HPDE6-E6E7 (cell line): ENCODE measurements at regions not wholly inside any gene's neighbourhood (a gene's known extent, or its start where the extent isn't known, plus 50 kb on each side); places are given as distances from the start of the nearest gene placed in this dataset.

Source experiments
- DNase-seq: peaks from one replicate; pipeline ENCODE4 v3.0.0; 2011; ENCODE audit warnings: missing footprints; ENCODE audit errors: extremely low spot score

DNA sequence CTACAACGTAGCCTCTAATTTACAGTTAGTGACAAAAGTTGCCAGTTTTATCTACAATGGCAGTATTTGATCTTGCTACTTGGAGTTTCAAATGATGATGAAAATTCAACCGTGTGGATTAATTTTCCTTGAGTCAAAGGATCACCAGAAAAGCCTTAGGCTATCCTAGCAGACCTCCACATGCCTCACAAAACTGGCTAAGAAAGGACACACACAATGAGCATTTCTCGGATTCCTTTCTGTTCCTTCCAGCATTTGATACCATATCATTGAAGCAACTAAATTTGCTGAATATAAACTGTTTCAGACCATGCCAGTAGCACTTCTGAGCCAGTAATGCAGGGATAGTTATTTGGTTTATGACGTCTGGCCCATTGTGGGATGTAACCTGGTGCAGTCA lies 587.4 kb upstream of the MDFIC2 start:
- no peak for DNase-seq

DNA sequence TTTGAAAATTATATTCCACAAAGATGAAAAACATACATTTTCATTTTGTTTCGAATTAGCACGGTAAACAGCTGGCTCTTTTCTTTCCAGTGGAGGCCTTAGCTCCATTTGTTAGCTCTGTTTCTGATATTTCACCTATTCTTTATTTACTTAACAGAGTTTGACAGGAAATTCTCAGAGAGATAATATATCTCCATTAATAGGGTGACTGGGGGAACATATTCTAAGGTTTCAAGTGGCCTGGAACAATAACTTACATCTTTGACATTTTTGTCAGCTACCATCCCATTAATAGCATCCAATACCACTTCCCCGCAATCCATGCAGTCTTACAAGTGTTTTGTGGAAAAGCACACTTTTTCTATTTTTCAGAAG lies 577.6 kb upstream of the MDFIC2 start:
- no peak for DNase-seq

DNA sequence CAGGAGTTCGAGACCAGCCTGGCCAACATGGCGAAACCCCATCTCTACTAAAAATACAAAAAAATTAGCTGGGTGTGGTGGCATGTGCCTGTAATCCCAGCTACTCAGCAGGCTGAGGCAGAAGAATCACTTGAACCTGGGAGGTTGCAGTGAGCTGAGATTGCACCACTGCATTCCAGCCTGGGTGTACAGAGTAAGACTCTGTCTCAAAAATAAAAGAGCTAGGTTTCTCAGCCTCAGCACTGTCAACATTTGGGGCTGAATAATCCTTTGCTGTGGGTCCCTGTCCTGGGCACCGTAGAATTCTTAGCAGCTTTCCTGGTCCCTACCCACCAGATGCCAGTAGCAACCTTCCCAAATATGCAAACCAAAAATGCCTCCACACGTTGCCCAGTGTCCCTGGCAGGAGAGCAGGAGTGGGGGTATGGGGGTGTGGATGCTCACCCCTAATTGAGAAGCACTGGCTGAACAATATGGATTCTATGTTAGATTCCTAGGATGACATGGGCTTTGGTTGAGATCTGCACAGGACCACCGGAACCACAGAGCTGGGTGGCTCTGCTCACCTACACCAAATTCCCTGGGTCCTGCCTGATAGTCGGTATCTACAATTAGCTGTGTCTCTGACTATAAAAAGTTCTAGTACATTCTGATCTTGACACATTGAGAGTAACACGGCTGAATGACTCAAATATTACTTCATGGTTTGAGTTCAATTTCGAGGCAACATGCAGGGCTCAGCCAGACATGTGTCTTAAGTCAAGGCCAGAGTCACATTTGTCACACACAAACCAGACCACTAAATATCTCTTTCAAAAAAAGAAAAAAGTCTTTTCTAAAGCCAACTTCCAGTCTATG lies 577.0 kb upstream of the MDFIC2 start:
- DNase-seq = no peak

DNA sequence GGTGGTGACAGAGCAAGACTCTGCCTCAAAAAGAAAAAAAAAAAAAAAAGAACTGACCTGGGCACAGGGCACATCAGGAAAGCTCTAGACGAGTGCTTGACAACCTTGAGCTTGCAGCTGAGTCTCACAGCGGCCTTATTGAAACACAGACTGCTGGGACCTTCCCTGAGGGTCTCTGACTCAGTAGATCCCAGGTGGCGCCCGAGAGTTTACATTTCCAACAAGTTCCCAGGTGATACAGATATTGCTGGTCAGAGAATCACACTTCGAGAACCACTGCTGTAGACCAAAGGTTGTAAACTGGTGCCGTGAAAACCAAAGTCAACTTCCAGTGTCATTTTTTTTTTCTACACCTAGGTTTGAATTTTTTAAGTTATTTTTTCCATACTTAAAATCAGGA lies 573.2 kb upstream of the MDFIC2 start:
- no peak for DNase-seq

DNA sequence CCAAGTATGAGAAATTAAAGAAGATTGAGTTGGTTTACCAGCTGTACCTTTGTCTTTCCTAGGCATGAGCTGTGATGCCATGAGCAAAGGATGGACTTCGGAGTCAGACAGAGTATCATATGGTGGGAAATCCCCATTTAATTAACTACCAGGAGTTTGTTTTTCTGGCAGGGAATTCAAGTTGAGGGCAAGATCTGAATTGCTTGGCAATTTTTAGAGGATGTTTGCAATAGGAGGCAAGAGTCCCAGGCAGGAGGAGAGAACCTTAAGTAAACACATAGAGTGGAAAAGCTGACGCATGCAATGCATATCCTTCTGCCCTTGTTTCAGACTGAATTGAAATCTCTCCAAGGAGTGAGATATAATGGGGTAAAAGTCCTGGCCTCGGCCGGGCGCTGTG lies 569.7 kb upstream of the MDFIC2 start:
- no peak for DNase-seq

DNA sequence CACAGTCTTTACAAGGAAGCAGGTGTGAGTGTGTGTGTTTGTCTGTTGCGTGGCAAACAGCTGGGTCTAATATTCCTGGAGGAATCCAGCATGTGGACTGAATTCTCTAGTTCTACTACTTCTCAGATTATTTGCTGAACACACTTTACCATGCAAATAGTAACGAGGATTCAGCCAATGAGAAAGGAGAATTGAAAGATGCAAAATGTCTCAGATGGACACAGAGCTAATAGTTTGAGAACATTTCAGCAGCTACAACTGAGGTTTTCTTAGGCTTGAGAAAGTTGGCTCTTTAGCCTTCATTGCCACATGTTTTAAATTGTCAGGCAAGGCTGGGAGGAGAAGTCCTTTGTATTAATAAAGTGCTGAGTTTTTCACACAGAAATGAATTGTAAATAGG lies 568.0 kb upstream of the MDFIC2 start:
- no peak for DNase-seq

DNA sequence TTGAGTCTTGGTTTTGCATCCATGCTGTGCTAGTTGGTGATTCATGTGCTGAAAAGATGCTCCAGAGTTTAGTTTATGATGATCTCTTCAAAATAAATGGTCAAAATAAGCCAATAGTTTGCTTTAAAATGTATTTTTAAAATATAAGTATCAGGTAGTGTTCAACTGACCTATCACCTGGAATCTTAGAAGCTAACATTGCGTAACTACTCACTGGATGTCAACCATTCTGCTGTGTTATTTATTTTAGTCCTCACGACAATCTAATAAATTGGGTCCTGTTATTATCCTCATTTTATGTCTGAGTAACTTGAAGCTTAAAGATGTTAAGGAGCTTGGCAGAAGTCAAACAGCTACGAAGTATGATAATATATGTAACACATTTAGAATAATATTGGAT lies 563.7 kb upstream of the MDFIC2 start:
- no peak for DNase-seq

DNA sequence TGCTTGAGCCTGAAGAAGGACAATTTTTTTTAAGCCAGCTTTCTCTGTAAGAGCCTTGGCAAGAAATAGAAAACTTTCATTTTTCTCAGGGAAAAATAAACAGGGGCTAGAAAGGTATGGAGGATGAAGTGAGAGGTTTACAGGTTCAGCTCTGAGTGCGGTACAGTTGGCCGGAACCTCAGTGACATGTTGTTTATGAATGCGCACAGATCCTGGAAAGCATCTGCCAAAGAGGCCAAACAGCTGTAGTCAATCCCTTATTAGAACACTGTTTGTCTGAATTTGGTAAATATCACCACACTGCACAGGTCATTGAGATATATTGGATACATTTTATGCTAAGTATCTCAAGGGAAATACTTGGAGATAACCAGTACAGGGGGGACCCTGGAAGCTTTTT lies 561.8 kb upstream of the MDFIC2 start:
- no peak for DNase-seq

DNA sequence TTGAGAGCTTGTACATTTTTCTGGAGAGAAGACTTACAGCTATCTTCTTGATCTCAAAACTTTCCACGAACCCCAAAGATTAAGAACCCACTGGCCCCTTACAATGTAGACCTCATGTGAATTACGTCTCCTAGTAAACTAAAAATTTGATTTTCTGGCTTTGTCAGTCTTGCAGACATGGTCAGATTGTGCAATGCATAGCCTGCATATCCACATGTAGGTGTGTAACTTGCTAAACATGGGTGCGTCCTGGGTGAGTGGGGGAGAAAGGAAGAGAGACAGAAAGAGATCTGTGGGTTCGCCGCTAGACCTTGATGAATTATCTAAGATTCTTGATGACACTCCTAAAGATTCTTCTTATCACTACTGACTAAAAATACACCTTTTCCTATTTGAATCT lies 561.2 kb upstream of the MDFIC2 start:
- DNase-seq = no peak

DNA sequence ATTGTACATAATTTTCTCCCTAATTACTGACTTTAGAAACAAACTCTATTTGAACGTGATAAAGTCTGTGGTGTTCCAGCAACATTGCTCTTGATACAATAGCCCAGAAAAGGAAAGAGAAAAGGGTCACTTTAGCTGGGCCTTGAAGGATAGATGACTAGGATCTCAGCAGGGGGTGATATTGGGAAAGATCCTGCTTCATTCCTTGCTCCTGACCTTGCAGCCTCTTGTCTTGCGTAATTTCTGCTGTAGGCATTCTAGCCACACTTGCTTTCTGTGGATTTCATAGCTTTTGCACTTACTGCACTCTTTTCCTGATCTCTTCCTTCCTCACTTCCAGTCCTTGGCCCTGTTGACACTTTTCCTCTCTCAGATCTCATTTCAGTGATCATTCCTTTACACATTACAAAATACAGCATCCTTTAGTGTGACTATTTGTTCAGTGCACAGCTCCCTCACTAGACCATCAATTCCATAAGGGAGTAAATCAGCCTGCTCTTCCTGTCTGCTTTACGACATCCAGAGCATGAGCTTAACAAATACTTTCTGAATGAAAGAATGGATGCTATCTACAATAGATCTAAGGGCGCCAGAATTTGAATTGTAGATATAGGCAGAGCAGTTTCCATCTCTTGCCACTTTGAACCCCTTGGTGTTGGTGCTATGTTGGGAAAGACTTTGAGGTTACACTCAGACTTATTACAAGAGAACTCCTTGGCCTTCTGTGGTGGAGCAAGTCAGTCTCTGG lies 559.6 kb upstream of the MDFIC2 start:
- DNase-seq = no peak

DNA sequence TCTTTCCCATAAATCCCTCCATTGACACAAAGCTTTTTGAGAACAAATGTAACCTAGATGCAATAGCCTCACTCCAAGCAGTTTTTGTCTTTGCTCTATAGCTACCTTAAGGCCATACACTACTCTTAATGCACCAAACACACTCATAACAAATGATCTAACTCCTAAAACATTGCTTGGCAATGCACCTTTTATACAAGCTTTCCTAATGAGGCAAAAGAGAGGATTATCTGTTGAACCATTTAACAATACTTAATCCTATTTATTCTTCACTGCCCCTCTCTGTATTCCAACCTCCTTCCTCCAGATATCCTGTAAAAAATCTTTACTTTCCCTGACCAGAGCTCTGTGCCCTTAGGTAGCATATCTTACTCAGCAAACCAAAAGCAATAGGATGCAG lies 558.1 kb upstream of the MDFIC2 start:
- no peak for DNase-seq

DNA sequence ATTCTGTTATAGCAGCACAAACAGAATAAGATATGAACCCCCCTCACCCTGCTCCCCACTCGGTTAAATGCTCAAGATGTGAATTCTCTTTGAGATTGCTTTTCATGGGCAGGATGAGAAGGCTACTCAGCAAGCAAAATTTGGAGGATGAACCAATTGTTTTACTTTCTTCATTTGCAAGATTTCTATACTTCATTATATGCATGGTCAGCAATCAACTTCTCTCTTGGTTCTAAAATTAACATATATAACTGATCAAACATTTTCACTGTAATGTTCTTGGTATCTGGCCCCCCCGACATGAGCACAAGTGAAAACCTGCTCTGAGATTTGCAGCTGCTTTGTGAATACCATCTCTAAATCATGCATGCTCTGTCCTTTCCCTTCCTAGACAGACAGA lies 556.1 kb upstream of the MDFIC2 start:
- no peak for DNase-seq

DNA sequence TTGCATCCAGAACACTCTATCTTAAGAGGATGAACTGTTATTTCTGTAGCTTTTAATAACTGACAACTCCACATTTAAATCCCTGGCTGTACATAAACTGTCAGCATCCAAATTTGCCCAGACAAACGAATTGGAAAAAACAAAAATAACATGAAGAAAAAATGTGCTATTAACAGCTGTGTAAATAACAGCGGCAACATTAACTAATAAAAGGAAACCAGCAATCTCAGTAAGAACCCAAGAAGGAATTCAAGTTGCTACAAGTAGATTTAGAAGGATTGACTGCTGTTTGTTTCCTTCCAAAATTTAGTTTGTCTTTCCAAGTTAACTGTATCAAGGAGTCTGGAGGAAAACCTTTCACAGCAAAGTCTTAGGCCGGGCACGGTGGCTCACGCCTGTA lies 550.6 kb upstream of the MDFIC2 start:
- DNase-seq = no peak

DNA sequence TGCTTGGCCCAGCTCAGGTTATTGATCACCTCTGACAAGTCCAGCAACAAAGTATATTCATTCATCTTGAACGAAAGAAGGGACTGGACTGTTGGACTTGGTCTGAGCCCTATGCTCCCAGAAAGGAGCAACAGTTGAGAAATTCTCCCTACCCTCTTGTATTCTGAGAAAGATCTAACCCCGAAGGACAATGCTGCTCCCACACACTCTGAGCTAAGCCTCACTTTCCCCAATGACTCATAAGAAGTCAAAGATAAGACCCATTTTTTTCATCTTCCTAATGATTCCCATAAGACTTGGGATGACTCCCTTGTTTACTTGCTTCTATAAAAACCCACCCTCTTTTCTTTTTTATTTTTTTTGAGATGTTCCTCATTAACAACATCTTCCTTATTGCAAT lies 549.4 kb upstream of the MDFIC2 start:
- DNase-seq = no peak

DNA sequence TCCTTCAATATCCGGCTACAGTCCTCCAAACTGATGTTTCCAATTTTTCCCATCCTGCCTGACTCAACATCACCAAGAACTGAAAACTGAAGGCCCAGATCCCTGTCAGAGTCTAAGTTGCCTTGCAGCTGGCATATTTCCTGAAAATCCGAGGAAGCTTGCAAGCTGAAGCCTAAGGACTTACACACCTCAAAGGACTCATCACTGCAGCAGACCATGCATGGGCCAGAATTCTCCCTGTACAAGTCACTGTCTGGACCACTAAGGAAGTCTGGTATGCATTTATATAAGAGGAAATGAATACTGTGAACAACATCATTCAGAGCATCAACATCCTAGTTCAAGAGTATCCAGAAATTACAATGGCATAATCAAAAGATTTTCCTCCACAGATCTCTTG lies 548.8 kb upstream of the MDFIC2 start:
- no peak for DNase-seq

DNA sequence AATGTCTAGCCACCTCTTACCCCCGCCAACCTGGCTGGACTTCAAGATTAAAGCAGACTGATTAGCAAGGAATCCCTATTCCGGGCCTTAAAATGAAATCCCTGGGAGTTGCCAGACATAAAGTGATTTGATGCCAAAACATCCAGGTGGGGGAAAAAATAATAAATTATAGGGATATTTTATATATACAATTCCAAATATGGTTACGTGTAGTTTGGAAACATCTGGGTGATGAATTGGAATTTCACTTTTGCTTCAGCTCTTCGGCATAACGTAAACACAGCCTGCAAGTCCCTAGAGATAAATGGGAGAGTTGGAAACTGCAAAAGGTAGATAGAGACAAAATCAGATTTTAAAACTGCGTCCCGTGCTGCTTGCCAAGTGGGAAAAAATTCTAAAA lies 545.5 kb upstream of the MDFIC2 start:
- DNase-seq = no peak

DNA sequence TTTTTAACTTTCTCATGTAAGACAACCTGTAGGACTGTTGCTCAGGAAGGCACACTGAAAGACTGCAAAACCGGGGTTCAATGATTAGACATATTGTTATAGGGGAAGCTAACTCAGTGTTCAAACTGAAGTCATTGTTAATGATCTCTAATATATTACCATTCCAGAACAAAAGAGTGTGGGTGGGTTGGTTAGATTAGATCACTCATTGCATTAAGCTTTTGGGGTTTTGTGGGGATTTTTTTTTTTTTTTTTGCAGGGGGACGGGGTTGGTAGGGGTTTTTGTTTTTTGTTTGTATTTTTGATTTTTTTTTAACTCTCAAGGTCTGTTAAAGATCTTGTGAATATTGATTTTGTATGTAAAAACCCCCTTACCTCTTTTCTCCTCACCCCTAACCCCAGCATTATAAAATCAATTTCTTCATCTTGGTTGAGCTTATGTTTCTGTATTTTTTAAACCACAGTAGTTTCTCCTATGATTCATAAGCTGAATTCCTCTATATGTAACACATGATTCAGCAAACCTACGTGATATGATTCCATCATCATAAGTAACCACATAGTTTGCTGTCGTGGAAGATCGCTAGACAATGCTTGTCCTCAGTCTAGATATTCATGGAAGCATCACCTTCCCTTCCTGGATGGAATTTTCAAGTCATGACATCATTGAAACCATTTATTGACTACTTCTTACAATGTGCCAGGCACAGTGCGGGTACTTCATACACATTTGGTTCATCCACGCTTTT lies 544.1 kb upstream of the MDFIC2 start:
- DNase-seq = no peak

DNA sequence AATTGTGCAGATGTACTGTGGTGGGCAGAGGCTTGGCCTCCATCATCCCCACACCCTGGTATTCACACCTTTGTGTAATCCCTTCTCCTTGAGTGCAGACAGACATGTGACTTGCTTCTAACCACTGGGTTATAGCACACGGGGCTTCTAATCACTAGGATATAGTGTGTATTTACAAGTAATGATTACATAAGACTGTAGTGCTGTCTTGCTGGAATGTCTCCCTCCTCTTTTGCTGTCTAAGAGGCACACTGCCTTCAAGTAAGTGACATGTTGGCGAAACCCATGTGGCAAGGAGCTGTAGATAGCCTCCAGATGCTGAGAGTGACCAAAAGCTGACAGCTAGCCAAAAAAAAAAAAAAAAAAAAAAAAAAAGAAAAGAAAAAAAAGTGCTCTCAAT lies 542.7 kb upstream of the MDFIC2 start:
- no peak for DNase-seq

DNA sequence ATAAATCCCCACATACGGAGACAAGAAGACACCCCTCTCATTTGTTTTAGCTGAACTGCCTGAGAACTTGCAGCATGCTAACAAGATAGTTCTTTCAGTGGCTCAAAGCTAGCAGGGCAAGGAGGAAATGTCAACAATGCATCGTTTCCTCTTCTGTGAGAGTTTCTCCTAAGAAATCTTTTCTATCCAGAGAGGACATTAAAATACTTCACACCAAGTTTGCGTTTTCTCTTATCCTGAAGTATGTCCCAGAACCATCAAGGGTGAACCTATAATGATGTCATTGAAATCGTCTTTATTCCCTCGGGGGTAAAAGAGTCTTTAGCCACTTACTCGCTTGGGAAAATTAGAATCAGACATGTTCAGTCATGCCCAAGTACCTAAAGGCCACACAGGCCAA lies 541.7 kb upstream of the MDFIC2 start:
- DNase-seq = no peak

DNA sequence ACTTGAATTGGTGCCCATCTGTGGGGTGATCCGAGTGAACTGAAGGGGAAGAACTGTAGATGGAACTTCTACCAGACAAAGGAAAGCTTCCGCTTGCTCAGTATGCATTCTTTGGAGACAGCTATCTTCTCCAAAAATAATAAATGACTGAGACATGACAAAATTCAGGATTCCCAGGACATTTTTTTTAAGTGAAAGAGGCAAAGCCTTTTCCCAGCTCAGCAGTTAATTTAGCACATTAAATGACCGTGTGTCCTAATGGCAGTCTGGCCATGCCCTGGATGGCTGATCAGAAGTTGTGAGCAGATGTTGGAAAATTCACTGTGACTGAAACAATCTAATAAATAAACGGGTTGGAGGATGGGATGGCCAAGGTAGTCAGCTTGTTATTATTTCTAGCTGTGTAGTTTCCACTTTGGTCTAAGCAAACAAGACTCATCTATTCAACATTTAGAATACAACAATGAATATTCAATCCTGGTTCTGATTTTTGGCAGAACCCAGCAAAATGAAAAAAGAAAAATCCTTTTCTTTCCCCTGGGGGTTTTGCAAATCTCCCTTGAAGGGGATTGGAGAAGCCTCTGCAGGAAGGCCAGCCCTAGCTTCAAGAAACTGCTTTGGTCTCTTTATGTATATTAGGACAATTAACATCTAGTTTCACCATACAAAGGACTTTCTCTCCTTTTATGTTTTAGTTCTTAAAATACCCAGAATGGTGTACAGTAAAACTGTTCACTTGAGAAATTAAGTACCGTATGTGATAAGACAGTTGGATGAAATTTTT lies 540.9 kb upstream of the MDFIC2 start:
- no peak for DNase-seq

DNA sequence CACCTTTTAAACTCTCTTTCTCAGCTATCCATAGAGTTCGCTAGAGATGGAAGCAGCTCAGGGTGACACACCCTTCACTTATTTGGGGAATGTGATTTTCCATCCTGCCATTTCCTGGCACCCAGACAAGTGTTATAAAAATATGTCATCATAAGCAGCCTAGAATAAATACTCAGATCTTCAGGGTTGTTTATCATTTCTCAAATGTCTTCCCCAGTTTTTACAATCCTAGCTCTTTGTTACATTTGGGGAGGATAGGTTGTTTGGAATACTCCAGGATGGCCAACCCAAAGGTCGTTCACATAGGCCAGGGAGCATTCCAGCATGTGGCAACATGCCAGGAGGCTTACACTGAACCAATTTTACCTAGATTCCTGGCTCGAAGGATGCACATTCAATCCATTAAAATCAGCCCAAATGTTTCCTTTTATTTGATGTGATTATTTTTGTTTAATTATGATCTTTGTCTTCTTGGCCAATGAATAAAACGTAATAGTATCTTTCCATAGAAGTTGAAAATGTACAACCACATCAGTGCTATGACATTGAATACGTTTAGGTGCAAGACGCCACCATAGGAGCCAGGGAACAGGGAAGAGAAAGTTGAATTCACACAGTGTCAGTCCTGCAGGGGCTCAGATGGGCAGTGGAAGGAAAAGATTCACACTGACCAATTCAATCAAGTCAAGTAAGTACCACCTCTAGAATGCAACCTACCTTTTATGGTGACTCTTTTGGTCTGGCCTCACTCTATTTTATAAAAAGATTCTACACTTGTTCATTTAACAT lies 537.7 kb upstream of the MDFIC2 start:
- DNase-seq = no peak
